ENCODE measurements at regions not wholly inside any gene's neighbourhood (a gene's known extent, or its start where the extent isn't known, plus 50 kb on each side); places are given as distances from the start of the nearest gene placed in this dataset.

DNA sequence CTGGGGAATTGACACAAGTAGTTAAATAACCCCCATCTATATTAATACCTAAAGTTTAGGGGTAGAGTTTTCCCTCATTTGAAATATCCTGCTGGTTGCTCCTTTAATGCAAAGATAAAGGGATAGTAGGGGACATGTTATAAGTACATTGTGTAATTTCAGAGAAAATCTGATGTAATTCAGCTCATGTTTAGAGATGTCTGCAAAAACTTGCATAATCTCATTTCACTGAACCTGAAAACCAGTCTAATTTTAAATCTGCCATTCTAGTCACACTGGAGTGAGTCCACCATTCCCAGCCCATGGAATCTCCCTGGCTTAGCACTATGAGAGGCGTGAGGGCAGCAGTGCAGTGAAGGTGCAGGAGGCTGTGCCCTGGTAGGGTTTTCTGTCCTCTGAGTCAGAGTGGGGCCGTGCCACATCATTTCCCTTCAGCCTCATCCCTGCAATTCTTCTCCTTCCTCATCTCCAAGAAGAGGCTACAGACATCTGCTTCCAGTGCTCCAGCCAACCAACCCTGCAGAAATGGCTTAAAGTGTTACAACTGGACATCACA is 246.3 kb upstream of the UMPS start:
- TF ChIP-seq, protein P1, sequence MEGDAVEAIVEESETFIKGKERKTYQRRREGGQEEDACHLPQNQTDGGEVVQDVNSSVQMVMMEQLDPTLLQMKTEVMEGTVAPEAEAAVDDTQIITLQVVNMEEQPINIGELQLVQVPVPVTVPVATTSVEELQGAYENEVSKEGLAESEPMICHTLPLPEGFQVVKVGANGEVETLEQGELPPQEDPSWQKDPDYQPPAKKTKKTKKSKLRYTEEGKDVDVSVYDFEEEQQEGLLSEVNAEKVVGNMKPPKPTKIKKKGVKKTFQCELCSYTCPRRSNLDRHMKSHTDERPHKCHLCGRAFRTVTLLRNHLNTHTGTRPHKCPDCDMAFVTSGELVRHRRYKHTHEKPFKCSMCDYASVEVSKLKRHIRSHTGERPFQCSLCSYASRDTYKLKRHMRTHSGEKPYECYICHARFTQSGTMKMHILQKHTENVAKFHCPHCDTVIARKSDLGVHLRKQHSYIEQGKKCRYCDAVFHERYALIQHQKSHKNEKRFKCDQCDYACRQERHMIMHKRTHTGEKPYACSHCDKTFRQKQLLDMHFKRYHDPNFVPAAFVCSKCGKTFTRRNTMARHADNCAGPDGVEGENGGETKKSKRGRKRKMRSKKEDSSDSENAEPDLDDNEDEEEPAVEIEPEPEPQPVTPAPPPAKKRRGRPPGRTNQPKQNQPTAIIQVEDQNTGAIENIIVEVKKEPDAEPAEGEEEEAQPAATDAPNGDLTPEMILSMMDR (IDR thresholded peaks at IDR 0.05; ENCODE audit: low read depth, low read length): no peak
- H3K4me3 ChIP-seq (ENCODE audit: low read depth, low read length): no peak overlapping the region

DNA sequence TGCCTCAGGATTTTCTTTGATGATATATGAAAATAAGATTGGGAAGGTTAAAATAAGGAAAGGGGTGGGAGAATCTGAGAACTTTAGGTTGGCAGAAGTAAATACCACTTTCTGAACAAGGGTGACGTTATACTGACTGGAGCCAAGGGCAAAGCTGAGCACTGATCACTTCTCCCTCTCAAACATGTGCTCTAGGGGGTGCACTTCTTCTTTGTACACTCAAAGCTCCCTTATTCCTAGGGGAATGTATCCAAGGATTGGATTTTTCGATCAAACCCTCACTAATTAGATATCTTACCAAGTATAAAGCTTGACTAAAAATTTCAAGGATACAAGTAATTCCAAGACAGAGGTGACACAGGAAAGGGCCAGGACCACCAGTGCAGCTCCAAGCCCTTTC is 243.9 kb upstream of the UMPS start:
- TF ChIP-seq, protein P1 (IDR thresholded peaks at IDR 0.05; ENCODE audit: low read depth, low read length): no peak
- no peak overlapping the region for H3K4me3 ChIP-seq (ENCODE audit: low read depth, low read length)

DNA sequence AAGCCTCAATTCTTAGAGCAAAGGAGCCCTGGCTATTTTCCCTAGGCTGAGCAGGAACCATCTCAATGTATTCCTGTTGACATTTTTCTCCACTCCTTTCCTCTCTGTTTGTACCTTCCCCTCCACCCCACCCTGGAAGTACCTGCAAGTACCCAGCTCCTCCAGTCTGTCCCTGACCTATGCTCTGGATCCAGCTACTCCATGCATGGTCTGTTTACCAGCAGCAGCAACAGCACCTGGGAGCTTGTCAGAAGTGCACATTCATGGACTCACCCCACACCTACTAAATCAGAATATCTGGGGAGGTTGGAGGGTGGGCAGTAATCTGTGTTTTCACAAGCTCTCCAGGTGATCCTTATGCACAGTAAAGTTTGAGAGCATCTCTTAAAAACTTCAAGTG is 240.7 kb upstream of the UMPS start:
- H3K4me3 ChIP-seq (ENCODE audit: low read depth, low read length): no peak overlapping the region
- TF ChIP-seq, protein P1 (IDR thresholded peaks at IDR 0.05; ENCODE audit: low read depth, low read length): no peak

DNA sequence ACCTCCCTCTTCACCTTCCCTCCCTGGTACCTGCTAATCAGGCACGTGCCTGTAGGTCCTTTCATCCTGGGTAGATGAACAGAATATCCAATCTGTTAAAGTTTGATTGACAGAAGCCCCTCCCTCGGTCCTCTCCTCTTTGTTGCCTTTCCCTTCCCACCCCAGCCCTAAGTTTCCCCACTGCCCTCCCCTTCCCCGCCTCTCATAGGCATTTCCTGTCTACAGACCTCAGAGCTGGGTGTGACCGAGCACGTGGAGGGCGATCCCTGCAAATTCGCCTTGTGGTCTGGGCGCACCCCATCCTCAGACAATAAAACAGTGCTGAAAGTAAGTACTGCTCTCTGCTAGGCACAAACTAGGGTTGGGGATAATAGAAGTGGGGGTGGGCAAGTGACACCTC is 239.2 kb upstream of the UMPS start:
- H3K4me3 ChIP-seq (ENCODE audit: low read depth, low read length): no peak overlapping the region
- TF ChIP-seq, protein P1 (IDR thresholded peaks at IDR 0.05; ENCODE audit: low read depth, low read length): no peak

DNA sequence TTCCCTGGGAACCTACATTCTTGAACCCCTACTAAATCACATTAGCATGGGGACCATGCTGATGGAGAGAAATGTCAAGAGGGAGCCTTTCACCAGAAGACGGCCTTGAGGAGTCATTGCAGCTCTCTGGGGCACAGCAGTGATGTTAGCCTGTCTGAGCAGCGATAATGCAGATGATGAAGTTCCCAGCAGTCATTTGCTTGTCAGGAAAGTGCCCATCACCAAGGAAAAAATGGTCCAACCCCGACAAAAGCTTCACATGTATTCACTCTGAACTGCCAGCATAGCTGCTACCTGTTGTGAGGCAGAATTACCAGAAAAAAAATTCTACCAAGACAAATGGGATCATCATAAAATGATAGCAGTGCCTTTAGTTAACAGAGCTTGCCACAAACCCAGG is 238.4 kb upstream of the UMPS start:
- TF ChIP-seq, protein P1 (IDR thresholded peaks at IDR 0.05; ENCODE audit: low read depth, low read length): no peak
- H3K4me3 ChIP-seq (ENCODE audit: low read depth, low read length): no peak overlapping the region

DNA sequence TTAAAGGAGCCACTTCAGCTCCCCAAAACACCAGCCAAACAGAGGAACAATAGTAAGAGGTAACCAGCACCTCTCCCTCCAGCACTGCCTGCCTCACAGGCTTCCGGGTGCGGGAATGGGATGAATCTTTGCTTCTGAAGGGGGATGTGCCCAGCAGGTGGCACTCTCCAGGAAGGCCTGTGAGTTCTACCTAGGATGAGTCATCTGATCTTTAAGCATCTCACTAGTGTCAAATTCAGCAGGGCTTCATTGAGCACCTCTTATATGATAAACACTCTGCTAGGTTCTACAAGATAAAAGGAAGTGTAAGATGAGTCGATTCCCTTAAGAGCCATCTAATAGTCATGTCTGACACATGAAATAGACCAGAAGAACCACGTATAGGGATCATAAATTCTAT is 237.4 kb upstream of the UMPS start:
- TF ChIP-seq, protein P1 (IDR thresholded peaks at IDR 0.05; ENCODE audit: low read depth, low read length): no peak
- no peak overlapping the region for H3K4me3 ChIP-seq (ENCODE audit: low read depth, low read length)

DNA sequence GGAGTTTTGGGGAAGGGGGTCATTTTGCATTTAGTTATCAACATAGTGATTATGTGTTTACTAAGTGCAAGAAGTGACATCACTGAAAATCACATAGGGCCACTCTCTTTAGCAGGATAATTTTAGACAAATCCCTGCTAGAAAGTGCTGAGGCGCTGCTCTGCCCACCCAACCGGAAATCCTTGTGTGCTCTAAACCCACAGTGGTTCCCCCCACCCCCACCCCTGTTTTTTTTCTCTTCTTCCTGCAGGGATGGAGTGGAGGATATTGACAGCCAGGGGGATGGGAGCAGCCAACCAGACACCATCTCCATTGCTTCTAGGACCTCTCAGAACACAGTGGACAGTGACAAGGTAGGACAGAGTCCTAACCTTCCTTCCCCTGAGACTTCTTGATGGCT is 234.2 kb upstream of the UMPS start:
- no peak overlapping the region for H3K4me3 ChIP-seq (ENCODE audit: low read depth, low read length)
- TF ChIP-seq, protein P1 (IDR thresholded peaks at IDR 0.05; ENCODE audit: low read depth, low read length): no peak
